SK-N-SH (cell line): ENCODE measurements at regions not wholly inside any gene's neighbourhood (a gene's known extent, or its start where the extent isn't known, plus 50 kb on each side); places are given as distances from the start of the nearest gene placed in this dataset.

ENCODE experiments used
- CTCF ChIA-PET: fragments of 300-600, 350-600 bp; formaldehyde crosslinking; extraction: SDS; loops from one replicate; lab custom pipeline; 2021; lab: Yijun Ruan, JAX
- POLR2A ChIA-PET: fragments of 350-600 bp; sonication (Branson Sonifier 250); formaldehyde crosslinking; extraction: SDS; loops from one replicate; lab custom pipeline; 2020; ENCODE audit warnings: antibody characterized with exemption, inconsistent platforms; lab: Yijun Ruan, JAX
- DNase-seq: peaks from one replicate; pipeline ENCODE4 v3.0.0; 2012
- H2AFZ ChIP-seq: fragments of 200-600 bp; sonication (generic); 2 replicates; pipeline ENCODE4 v1.8.1; 2016; ENCODE audit warnings: antibody characterized with exemption, mild to moderate bottlenecking, low read depth
- H3F3A ChIP-seq: fragments of 200-600 bp; sonication (generic); replicated peaks from 2 replicates; pipeline ENCODE3; 2016; ENCODE audit warnings: antibody characterized with exemption, mild to moderate bottlenecking; ENCODE audit not compliant: insufficient read depth
- H3K27ac ChIP-seq, 2 experiments: fragments of 200-500 bp in 1 of 2; fragments of 200-600 bp in 1 of 2; sonication (Bioruptor generic) in 1 of 2; sonication (generic), shearing (Covaris generic) in 1 of 2; 2 replicates each; pipeline versions ENCODE4 v1.5.1 to v1.6.1; 2014 to 2016; ENCODE audit warnings: low read depth in 2 of 2, inconsistent platforms in 1 of 2, low read length in 1 of 2, mild to moderate bottlenecking in 1 of 2, mixed read lengths in 1 of 2
- H3K27me3 ChIP-seq: fragments of 200-600 bp; sonication (generic), shearing (Covaris generic); 2 replicates; pipeline ENCODE4 v1.6.1; 2016; ENCODE audit warnings: mixed run types; ENCODE audit not compliant: insufficient read depth
- H3K36me3 ChIP-seq, 2 experiments: fragments of 200-500 bp in 1 of 2; fragments of 200-600 bp in 1 of 2; sonication (Bioruptor generic) in 1 of 2; sonication (generic) in 1 of 2; replicated peaks in 1 of 2; 2 replicates each; pipeline versions ENCODE3 to v1.5.1; 2014 to 2016; ENCODE audit warnings: low read length in 1 of 2, mild to moderate bottlenecking in 1 of 2; ENCODE audit not compliant: insufficient read depth in 2 of 2, control insufficient read depth in 1 of 2
- H3K4me1 ChIP-seq, 2 experiments: fragments of 200-500 bp in 1 of 2; fragments of 200-600 bp in 1 of 2; sonication (Bioruptor generic) in 1 of 2; sonication (generic), shearing (Covaris generic) in 1 of 2; 2 replicates each; pipeline versions ENCODE4 v1.5.1 to v1.6.1; 2014 to 2016; ENCODE audit warnings: low read depth in 1 of 2, low read length in 1 of 2, mixed run types in 1 of 2; ENCODE audit not compliant: insufficient read depth in 2 of 2, control insufficient read depth in 1 of 2
- H3K4me2 ChIP-seq: fragments of 200-600 bp; sonication (generic), shearing (Covaris generic); 2 replicates; pipeline ENCODE4 v1.6.1; 2017; ENCODE audit warnings: mixed run types
- H3K4me3 ChIP-seq, 2 experiments: fragments of 200-500 bp in 1 of 2; fragments of 200-600 bp in 1 of 2; sonication (Bioruptor generic) in 1 of 2; sonication (generic), shearing (Covaris generic) in 1 of 2; 2 replicates each; pipeline versions ENCODE4 v1.5.1 to v1.8.1; 2014 to 2016; ENCODE audit warnings: low read depth in 2 of 2, inconsistent platforms in 1 of 2, low read length in 1 of 2, mild to moderate bottlenecking in 1 of 2, mixed read lengths in 1 of 2, moderate library complexity in 1 of 2
- H3K79me2 ChIP-seq: fragments of 200-600 bp; sonication (generic); 2 replicates; pipeline ENCODE4 v1.8.1; 2017; ENCODE audit warnings: mild to moderate bottlenecking; ENCODE audit not compliant: insufficient read depth
- H3K9ac ChIP-seq: fragments of 200-600 bp; sonication (generic); 2 replicates; pipeline ENCODE4 v1.6.1; 2017; ENCODE audit warnings: mixed run types
- H3K9me2 ChIP-seq: fragments of 200-600 bp; sonication (generic); 2 replicates; pipeline ENCODE4 v1.6.1; 2017; ENCODE audit warnings: mixed run types
- H3K9me3 ChIP-seq: fragments of 200-600 bp; sonication (generic); 2 replicates; pipeline ENCODE4 v1.6.1; 2017; ENCODE audit warnings: mixed run types, mild to moderate bottlenecking, moderate library complexity
- H4K20me1 ChIP-seq: fragments of 200-600 bp; sonication (generic); 2 replicates; pipeline ENCODE4 v1.6.1; 2017; ENCODE audit warnings: mild to moderate bottlenecking, mixed run types; ENCODE audit not compliant: insufficient read depth
- CHD2 ChIP-seq: fragments of 150-350 bp; IDR thresholded peaks from 2 replicates; pipeline ENCODE4 v1.6.1; 2018; ENCODE audit warnings: low read length; ENCODE audit not compliant: partially characterized antibody
- CTCF ChIP-seq: fragments of 200-600 bp; sonication (generic); IDR thresholded peaks from 2 replicates; pipeline ENCODE4 v1.6.1; 2017; ENCODE audit warnings: antibody characterized with exemption, mild to moderate bottlenecking, moderate library complexity
- ELF1 ChIP-seq: IDR thresholded peaks from 2 replicates; pipeline ENCODE4 v1.4.0; 2012
- EZH2phosphoT487 ChIP-seq: fragments of 200-600 bp; sonication (generic); IDR thresholded peaks from 2 replicates; pipeline ENCODE4 v1.6.1; 2017; ENCODE audit warnings: low read depth, mixed run types, mild to moderate bottlenecking, antibody characterized with exemption, moderate library complexity, borderline replicate concordance
- GABPA ChIP-seq: IDR thresholded peaks from 2 replicates; pipeline ENCODE4 v1.4.0; 2012; ENCODE audit warnings: low read depth, mild to moderate bottlenecking
- GATA2 ChIP-seq: sonication (generic); formaldehyde crosslinking; IDR thresholded peaks from 2 replicates; pipeline ENCODE4 v1.5.0; 2020; ENCODE audit warnings: mild to moderate bottlenecking, missing genetic modification reagents
- IRF3 ChIP-seq: fragments of 150-350 bp; IDR thresholded peaks from 2 replicates; pipeline ENCODE4 v1.6.1; 2016; ENCODE audit warnings: mild to moderate bottlenecking, low read depth, low read length
- JUND ChIP-seq: IDR thresholded peaks from 2 replicates; pipeline ENCODE4 v1.4.0; 2012
- MAX ChIP-seq: IDR thresholded peaks from 2 replicates; pipeline ENCODE4 v1.4.0; 2012; ENCODE audit warnings: low read depth
- NFIC ChIP-seq: IDR thresholded peaks from 2 replicates; pipeline ENCODE4 v1.4.0; 2012; ENCODE audit warnings: borderline replicate concordance
- RAD21 ChIP-seq: IDR thresholded peaks from 2 replicates; pipeline ENCODE4 v1.6.1; 2012; ENCODE audit warnings: mild to moderate bottlenecking, low read length
- REST ChIP-seq: IDR thresholded peaks from 2 replicates; pipeline ENCODE4 v1.6.1; 2012; ENCODE audit warnings: mild to moderate bottlenecking, low read depth, low read length, moderate library complexity
- SMC3 ChIP-seq: IDR thresholded peaks from 2 replicates; pipeline ENCODE4 v1.6.1; 2012; ENCODE audit warnings: low read depth, low read length, improper control_type of control experiment
- TCF12 ChIP-seq: IDR thresholded peaks from 2 replicates; pipeline ENCODE4 v1.4.0; 2012
- TEAD4 ChIP-seq: IDR thresholded peaks from 2 replicates; pipeline ENCODE4 v1.4.0; 2012; ENCODE audit warnings: mild to moderate bottlenecking, borderline replicate concordance; ENCODE audit not compliant: insufficient read depth
- USF1 ChIP-seq: IDR thresholded peaks from 2 replicates; pipeline ENCODE4 v1.4.0; 2012; ENCODE audit warnings: low read depth, borderline replicate concordance
- YY1 ChIP-seq: IDR thresholded peaks from 2 replicates; pipeline ENCODE4 v1.4.0; 2012; ENCODE audit warnings: low read depth, mild to moderate bottlenecking
- WGBS: methylation state at CpG from one replicate; pipeline ENCODE4 v1.1.6; 2017; ENCODE audit warnings: low lambda C conversion rate; 5-methylcytosine and 5-hydroxymethylcytosine counted together

- no peaks in the 10 kb centered on the region for H3K27me3 ChIP-seq
- POLR2A ChIA-PET = no interaction called here
- TF ChIP-seq EZH2phosphoT487 (no peak), GABPA (no peak), USF1 (no peak), TCF12 (no peak), GATA2 (CRISPR knock-in tag) (no peak), REST (no peak), CTCF (no peak), CHD2 (no peak)
Observed at GRCh38 chr5:155430192-155430591, 416.6 kb downstream of the KIF4B start.

GRCh38 chr5:155434267-155434666 is 420.7 kb downstream of the KIF4B start:
- POLR2A ChIA-PET = no interaction called here
- no peaks in the 10 kb centered on the region for H3K9me3 ChIP-seq
- DNase-seq = no peak
- 0% methylated on average over 1 of the region's 1 CpG for WGBS
- no peak overlapping the region for H3K27ac ChIP-seq
- H3K4me1 ChIP-seq = no peaks in the 10 kb centered on the region
- H3K9me2 ChIP-seq = no peaks in the 10 kb centered on the region
- H3K4me2 ChIP-seq = no peak overlapping the region
- H3F3A ChIP-seq = no peaks in the 10 kb centered on the region
- CTCF ChIA-PET = interaction anchor here (0.6 kb wide), 1 partner anchor 444 kb away, joined by 3 read pairs; no protein-coding TSS in a partner anchor
- no peaks in the 10 kb centered on the region for H3K79me2 ChIP-seq
- H3K4me3 ChIP-seq = no peak overlapping the region
- no peaks in the 10 kb centered on the region for H4K20me1 ChIP-seq
- H3K9ac ChIP-seq = no peak overlapping the region
- H3K27me3 ChIP-seq = no peaks in the 10 kb centered on the region
- no peaks in the 10 kb centered on the region for H3K36me3 ChIP-seq
- H2AFZ ChIP-seq = no peak overlapping the region
- no peak for TF ChIP-seq IRF3
- TF ChIP-seq SMC3 = no peak
- TF ChIP-seq JUND = no peak
- TF ChIP-seq RAD21 = no peak
- TF ChIP-seq ELF1 = no peak
- no peak for TF ChIP-seq YY1
- no peak for TF ChIP-seq GABPA
- TF ChIP-seq TEAD4 = no peak
- no peak for TF ChIP-seq GATA2 (CRISPR knock-in tag)
- TF ChIP-seq CTCF = no peak
- TF ChIP-seq MAX = no peak
- no peak for TF ChIP-seq NFIC

More at GRCh38 chr5:155430192-155430591, 416.6 kb downstream of the KIF4B start:
- no peak for DNase-seq
- WGBS = 60% methylated on average over 4 of the region's 4 CpGs
- H3K9ac ChIP-seq = no peak overlapping the region
- no peaks in the 10 kb centered on the region for H4K20me1 ChIP-seq
- no peak overlapping the region for H3K27ac ChIP-seq
- H3K79me2 ChIP-seq = no peaks in the 10 kb centered on the region
- CTCF ChIA-PET = interaction anchor here (1.1 kb wide), 1 partner anchor 12 kb away, joined by 5 read pairs; no protein-coding TSS in a partner anchor
- no peak overlapping the region for H3K4me3 ChIP-seq
- no peaks in the 10 kb centered on the region for H3K9me2 ChIP-seq
- H3K36me3 ChIP-seq = no peaks in the 10 kb centered on the region
- H3K4me1 ChIP-seq = no peaks in the 10 kb centered on the region
- no peaks in the 10 kb centered on the region for H3F3A ChIP-seq
- no peak overlapping the region for H2AFZ ChIP-seq
- no peaks in the 10 kb centered on the region for H3K9me3 ChIP-seq
- H3K4me2 ChIP-seq = no peak overlapping the region
